ENCODE measurements at regions not wholly inside any gene's neighbourhood (a gene's known extent, or its start where the extent isn't known, plus 50 kb on each side); places are given as distances from the start of the nearest gene placed in this dataset.
A peak's percentile ranks its signal among the peaks of the same experiment; 100 is the strongest.

DNA sequence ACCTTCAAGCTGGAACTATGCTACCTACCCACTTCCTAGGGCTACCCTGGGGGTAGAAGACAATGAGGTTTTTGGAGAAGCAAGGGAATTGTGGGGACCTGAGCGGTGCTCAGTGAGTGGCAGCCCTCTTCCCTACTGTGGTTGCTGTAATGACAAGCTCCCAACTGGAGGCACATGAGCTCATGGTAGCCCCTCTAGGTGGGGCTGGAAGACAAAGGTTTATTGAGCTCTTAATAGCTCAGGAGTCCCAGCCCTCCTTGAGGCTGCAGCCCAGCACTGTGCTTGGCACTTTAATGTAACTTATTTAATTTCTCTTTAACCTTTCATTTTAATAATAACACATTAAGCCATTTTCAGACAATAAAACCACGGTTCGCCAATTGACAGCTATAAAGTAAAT lies 528.9 kb downstream of the OMA1 start:
- no peak overlapping the region for H3K27ac ChIP-seq
- 95% methylated on average over 2 of the region's 3 CpGs for WGBS (ENCODE audit: insufficient coverage, low coverage, low lambda C conversion rate, missing lambda C conversion rate)
- H3K36me3 ChIP-seq, result no peaks in the 10 kb centered on the region
- no peaks in the 10 kb centered on the region for H3K9me3 ChIP-seq
- ATAC-seq (peak in 1 of 4 donors; percentile 16), DNase-seq (no peak)
- TF ChIP-seq, protein P1, sequence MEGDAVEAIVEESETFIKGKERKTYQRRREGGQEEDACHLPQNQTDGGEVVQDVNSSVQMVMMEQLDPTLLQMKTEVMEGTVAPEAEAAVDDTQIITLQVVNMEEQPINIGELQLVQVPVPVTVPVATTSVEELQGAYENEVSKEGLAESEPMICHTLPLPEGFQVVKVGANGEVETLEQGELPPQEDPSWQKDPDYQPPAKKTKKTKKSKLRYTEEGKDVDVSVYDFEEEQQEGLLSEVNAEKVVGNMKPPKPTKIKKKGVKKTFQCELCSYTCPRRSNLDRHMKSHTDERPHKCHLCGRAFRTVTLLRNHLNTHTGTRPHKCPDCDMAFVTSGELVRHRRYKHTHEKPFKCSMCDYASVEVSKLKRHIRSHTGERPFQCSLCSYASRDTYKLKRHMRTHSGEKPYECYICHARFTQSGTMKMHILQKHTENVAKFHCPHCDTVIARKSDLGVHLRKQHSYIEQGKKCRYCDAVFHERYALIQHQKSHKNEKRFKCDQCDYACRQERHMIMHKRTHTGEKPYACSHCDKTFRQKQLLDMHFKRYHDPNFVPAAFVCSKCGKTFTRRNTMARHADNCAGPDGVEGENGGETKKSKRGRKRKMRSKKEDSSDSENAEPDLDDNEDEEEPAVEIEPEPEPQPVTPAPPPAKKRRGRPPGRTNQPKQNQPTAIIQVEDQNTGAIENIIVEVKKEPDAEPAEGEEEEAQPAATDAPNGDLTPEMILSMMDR (IDR thresholded peaks at IDR 0.05), result no peak
- no peak for TF ChIP-seq POLR2A (IDR thresholded peaks at IDR 0.05)
- no peaks in the 10 kb centered on the region for H3K4me1 ChIP-seq
- no peak overlapping the region for H3K4me3 ChIP-seq
- no peaks in the 10 kb centered on the region for H3K27me3 ChIP-seq
- intact Hi-C loops (cut with DNase I), result no loop called here

DNA sequence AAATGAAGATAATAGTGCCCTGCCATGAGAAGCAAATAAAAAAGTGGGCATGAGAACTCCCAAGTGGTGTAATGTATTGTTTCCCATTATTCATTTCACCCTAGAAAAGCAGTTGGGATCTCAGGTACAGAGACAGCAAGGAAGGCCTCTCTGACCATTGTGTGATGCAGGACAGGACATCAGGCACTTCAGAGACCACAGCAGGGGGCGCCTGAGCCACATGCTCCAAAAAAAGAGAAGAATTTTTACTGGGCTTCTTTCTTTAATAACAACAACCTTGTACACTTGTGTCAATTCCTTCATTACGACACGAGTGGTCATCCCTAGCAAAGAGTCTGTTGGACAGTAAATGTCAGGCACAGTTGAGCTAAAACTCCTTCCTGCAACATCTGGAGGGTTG lies 533.3 kb downstream of the OMA1 start:
- 28% methylated on average over 3 of the region's 3 CpGs for WGBS (ENCODE audit: insufficient coverage, low coverage, low lambda C conversion rate, missing lambda C conversion rate)
- H3K27ac ChIP-seq, result no peak overlapping the region
- H3K36me3 ChIP-seq, result no peaks in the 10 kb centered on the region
- intact Hi-C loops (cut with DNase I), result no loop called here
- H3K9me3 ChIP-seq, result no peaks in the 10 kb centered on the region
- DNase-seq (peak in 2 of 3 donors; percentile 35 to 48), ATAC-seq (peak; percentile 69 to 84 (median 76))
- no peaks in the 10 kb centered on the region for H3K4me1 ChIP-seq
- no peaks in the 10 kb centered on the region for H3K27me3 ChIP-seq
- no peak overlapping the region for H3K4me3 ChIP-seq
- no peak for TF ChIP-seq POLR2A (IDR thresholded peaks at IDR 0.05)
- TF ChIP-seq, protein P1 (IDR thresholded peaks at IDR 0.05), result peak; percentile 46 to 72 (median 62)

DNA sequence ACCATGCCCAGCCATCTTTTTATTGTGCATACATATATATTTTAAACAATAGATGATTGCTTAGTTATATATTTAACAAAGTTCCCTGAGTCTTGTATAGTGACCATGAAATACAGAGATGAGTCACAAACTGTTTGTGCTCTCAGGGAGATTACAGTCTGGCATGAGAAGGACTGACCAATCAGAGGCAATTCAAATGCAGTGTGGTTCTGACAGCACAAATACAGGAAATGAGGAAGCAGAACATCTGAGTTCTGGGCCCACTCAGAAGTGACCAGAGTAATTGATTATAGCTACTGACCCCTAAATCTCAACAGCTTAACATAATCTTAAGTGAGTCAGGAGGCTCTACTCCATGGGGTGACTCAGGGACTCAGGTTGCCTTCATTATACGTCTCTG lies 534.5 kb downstream of the OMA1 start:
- Histone ChIP-seq H3K9me3 (no peaks in the 10 kb centered on the region), H3K36me3 (no peaks in the 10 kb centered on the region), H3K27ac (no peak overlapping the region), H3K4me1 (no peaks in the 10 kb centered on the region), H3K4me3 (no peak overlapping the region), H3K27me3 (no peaks in the 10 kb centered on the region)
- ATAC-seq, result no peak
- TF ChIP-seq, protein P1 (IDR thresholded peaks at IDR 0.05), result no peak
- TF ChIP-seq POLR2A (IDR thresholded peaks at IDR 0.05), result no peak
- intact Hi-C loops (cut with DNase I), result no loop called here
- DNase-seq, result no peak
- 86% methylated on average over 1 of the region's 1 CpG for WGBS (ENCODE audit: insufficient coverage, low coverage, low lambda C conversion rate, missing lambda C conversion rate)

DNA sequence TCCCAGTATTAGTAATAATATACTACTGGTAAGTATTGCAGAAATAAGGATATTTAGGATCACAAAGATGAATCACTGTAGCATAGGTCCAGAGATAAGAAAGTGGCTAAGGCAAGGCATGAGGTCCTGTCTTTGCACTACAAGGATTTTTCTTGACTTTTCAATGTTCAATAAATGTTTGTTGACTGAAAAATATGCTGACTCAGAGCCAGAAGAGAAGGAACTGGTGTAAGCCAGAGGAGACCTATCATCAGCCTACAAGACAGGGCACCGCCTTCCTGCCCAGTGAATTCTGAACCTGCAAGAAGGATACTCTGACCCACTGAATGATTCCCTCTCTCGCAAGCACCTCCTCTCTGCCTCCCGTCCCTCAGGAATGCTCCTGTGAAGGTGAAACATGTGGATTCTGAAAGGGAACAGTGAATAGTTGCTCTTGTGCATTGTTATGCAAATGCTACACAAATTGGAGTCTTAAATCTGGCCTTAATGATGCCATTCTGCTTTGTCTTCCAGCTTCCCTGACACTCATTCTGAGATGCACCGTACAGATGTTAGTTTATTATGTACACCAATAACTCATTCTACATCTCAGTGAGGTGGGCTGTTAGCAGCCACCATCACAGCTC lies 540.0 kb downstream of the OMA1 start:
- DNase-seq (no peak), ATAC-seq (no peak)
- intact Hi-C loops (cut with DNase I), result no loop called here
- H3K4me3 ChIP-seq, result no peak overlapping the region
- no peak overlapping the region for H3K27ac ChIP-seq
- no peaks in the 10 kb centered on the region for H3K4me1 ChIP-seq
- TF ChIP-seq POLR2A (IDR thresholded peaks at IDR 0.05), result no peak
- TF ChIP-seq, protein P1 (IDR thresholded peaks at IDR 0.05), result no peak
- no peaks in the 10 kb centered on the region for H3K27me3 ChIP-seq
- H3K9me3 ChIP-seq, result no peaks in the 10 kb centered on the region
- 75% methylated on average over 4 of the region's 4 CpGs for WGBS (ENCODE audit: insufficient coverage, low coverage, low lambda C conversion rate, missing lambda C conversion rate)
- no peaks in the 10 kb centered on the region for H3K36me3 ChIP-seq

DNA sequence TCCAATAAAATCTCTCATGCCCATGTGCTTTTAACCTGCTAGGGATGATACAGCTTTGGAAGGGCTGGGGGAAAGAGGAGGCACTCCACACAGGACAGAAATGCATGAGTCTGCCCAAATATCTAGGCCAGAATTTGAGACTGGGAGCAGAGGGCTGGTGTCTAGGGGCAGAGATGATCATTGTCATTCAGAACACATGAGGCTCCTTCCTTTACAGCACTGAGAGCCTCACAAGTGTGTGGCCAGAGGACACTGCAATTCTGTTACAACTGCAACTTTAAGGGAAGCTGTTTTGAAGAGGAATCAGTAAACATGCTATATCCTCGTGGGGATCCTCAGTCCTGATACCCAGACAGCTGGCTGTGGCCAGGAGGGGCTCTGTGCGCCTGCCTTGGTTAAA lies 541.3 kb downstream of the OMA1 start:
- intact Hi-C loops (cut with DNase I), result no loop called here

More for the DNA sequence above, 541.3 kb downstream of the OMA1 start:
- TF ChIP-seq, protein P1 (IDR thresholded peaks at IDR 0.05), result no peak
- TF ChIP-seq POLR2A (IDR thresholded peaks at IDR 0.05), result no peak
- Histone ChIP-seq H3K9me3 (no peaks in the 10 kb centered on the region), H3K4me1 (no peaks in the 10 kb centered on the region), H3K36me3 (no peaks in the 10 kb centered on the region), H3K4me3 (no peak overlapping the region), H3K27ac (no peak overlapping the region), H3K27me3 (no peaks in the 10 kb centered on the region)
- ATAC-seq, result no peak
- WGBS (ENCODE audit: insufficient coverage, low coverage, low lambda C conversion rate, missing lambda C conversion rate), result 30% methylated on average over 2 of the region's 2 CpGs
- DNase-seq, result no peak
